ENCODE measurements at regions not wholly inside any gene's neighbourhood (a gene's known extent, or its start where the extent isn't known, plus 50 kb on each side); places are given as distances from the start of the nearest gene placed in this dataset.
"Not testable (repeated sequence)": the region's sequence is repeated elsewhere in the genome, so short reads cannot be mapped to it uniquely, and the experiment has no call there.

GRCh38 chr5:112472614-112473013 lies 53.5 kb upstream of the EPB41L4A start:
- intact Hi-C loops (cut with micrococcal nuclease): no loop called here

GRCh38 chr5:112473989-112474388 lies 54.9 kb upstream of the EPB41L4A start:
- intact Hi-C loops (cut with micrococcal nuclease): no loop called here

GRCh38 chr5:112475747-112476365 lies 56.8 kb upstream of the EPB41L4A start:
- intact Hi-C loops (cut with micrococcal nuclease): no loop called here

GRCh38 chr5:112479418-112479817 lies 60.3 kb upstream of the EPB41L4A start:
- intact Hi-C loops (cut with micrococcal nuclease): no loop called here

GRCh38 chr5:112480501-112480900 lies 61.4 kb upstream of the EPB41L4A start:
- intact Hi-C loops (cut with micrococcal nuclease): no loop called here

GRCh38 chr5:112483704-112484103 lies 64.6 kb upstream of the EPB41L4A start:
- intact Hi-C loops (cut with micrococcal nuclease): no loop called here

GRCh38 chr5:112485934-112486355 lies 66.9 kb upstream of the EPB41L4A start:
- intact Hi-C loops (cut with micrococcal nuclease): no loop called here

- intact Hi-C loops (cut with micrococcal nuclease): no loop called here
Observed at GRCh38 chr5:112491257-112491656, 72.2 kb upstream of the EPB41L4A start.

DNA sequence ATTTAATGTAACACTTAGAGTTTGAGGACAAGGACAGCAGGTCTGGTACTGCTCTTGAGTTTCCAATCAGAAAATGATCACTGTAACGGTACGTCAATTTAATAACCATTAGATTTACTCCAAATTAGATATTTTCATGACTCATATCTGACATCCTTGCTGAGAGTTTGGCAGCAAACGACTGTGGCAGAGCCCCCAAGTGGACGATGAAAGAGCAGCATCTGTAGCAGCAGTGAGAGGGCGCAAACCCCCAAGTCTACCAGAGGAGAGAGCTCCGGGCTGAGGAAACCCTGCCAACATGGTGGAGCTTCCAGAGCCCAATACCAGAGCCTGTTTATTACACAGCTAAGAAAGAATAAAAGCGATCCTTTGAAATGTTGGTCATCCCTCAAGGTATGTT lies 73.2 kb upstream of the EPB41L4A start:
- intact Hi-C loops (cut with micrococcal nuclease): loop anchor here (1.0 kb wide), 1 partner anchor 317 kb away; no protein-coding TSS in a partner anchor

GRCh38 chr5:112503749-112504501 lies 84.8 kb upstream of the EPB41L4A start:
- intact Hi-C loops (cut with micrococcal nuclease): not testable (repeated sequence)

- intact Hi-C loops (cut with micrococcal nuclease): not testable (repeated sequence)
Observed at GRCh38 chr5:112509097-112509496, 90.0 kb upstream of the EPB41L4A start.

- intact Hi-C loops (cut with micrococcal nuclease): no loop called here
Observed at GRCh38 chr5:112511920-112512319, 92.8 kb upstream of the EPB41L4A start.

DNA sequence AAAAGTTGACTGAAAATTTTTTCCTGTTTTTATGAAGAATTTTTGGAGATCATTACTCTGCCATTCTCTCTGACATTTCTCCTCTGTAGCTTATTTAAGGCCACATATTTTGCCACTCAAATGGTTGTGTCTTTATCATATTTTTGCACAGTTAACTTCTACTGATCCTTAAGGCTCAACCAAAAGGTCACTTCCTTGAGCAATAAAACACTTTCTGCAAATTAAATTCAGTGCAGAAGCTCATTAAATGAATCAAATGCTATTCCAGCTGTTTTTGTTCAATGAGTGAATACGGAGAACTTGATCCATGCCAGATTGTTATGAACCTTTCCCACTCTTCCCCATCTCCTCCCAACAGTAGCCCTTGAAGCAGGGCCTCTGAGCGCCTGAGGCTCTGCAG lies 93.8 kb upstream of the EPB41L4A start:
- intact Hi-C loops (cut with micrococcal nuclease): no loop called here

DNA sequence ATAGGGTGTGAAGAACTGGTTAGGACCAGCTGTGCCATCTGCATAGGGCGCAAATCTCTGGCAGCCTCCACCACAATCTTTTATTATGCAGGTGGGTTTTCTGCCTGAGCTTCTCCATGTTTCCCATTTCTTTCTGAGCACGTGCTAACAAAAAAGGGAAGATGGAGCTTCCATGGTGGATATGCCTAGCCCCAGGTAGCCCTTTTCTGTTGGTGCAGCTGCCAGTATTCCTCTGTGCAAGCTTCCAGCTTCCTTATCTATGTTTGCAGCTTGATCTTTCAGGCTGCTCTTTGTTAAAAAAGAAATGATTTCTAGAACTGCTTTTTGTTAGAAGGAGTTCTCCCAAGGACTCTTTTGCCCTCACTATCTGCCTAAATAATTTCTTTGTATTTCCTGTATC lies 95.0 kb upstream of the EPB41L4A start:
- intact Hi-C loops (cut with micrococcal nuclease): no loop called here

DNA sequence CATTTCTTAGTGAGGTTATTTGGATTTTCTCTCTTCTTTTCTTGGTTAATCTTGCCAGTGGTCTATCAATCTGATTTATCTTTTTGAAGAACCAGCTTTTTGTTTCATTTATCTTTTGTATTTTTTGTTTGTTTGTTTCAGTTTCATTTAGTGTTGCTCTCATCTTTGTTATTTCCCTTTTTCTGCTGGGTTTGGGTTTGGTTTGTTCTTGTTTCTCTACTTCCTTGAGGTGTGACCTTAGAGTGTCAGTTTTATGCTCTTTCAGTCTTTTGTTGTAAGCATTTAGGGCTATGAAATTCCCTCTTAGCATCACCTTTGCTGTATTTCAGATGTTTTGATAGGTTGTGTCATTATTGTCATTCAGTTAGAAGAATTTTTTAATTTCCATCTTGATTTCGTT lies 101.4 kb upstream of the EPB41L4A start:
- intact Hi-C loops (cut with micrococcal nuclease): loop anchor here (5.0 kb wide), 1 partner anchor 103 kb away; the partner anchor contains the start of gene EPB41L4A

- intact Hi-C loops (cut with micrococcal nuclease): loop anchor here (5.0 kb wide), 1 partner anchor 106 kb away; the partner anchor contains the start of gene EPB41L4A
Observed at GRCh38 chr5:112522891-112523673, 104.0 kb upstream of the EPB41L4A start.

- intact Hi-C loops (cut with micrococcal nuclease): loop anchor here (5.0 kb wide), 1 partner anchor 106 kb away; the partner anchor contains the start of gene EPB41L4A
Observed at GRCh38 chr5:112523674-112524263, 104.7 kb upstream of the EPB41L4A start.

- intact Hi-C loops (cut with micrococcal nuclease): no loop called here
Observed at GRCh38 chr5:112525217-112525616, 106.1 kb upstream of the EPB41L4A start.

- intact Hi-C loops (cut with micrococcal nuclease): loop anchor here (1.0 kb wide), 1 partner anchor 354 kb away; no protein-coding TSS in a partner anchor
Observed at GRCh38 chr5:112528928-112529327, 109.9 kb upstream of the EPB41L4A start.

DNA sequence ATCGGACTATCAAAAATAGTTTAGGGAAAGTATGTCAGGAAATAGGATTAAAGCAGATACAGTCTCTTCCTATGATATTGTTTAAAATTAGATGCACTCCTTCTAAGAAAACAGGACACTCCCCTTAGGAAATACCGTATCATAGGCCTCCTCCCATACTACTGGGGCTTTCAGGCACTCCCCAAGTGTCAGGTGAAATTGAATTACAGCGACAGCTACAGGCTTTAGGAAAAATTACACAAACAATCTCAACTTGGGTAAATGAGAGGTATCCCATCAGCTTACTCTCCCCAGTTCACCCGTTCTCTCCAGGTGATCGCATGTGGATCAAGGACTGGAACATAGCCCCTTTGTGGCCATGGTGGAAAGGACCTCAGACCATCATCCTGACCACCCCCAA lies 110.4 kb upstream of the EPB41L4A start:
- intact Hi-C loops (cut with micrococcal nuclease): loop anchor here (1.0 kb wide), 1 partner anchor 354 kb away; no protein-coding TSS in a partner anchor

DNA sequence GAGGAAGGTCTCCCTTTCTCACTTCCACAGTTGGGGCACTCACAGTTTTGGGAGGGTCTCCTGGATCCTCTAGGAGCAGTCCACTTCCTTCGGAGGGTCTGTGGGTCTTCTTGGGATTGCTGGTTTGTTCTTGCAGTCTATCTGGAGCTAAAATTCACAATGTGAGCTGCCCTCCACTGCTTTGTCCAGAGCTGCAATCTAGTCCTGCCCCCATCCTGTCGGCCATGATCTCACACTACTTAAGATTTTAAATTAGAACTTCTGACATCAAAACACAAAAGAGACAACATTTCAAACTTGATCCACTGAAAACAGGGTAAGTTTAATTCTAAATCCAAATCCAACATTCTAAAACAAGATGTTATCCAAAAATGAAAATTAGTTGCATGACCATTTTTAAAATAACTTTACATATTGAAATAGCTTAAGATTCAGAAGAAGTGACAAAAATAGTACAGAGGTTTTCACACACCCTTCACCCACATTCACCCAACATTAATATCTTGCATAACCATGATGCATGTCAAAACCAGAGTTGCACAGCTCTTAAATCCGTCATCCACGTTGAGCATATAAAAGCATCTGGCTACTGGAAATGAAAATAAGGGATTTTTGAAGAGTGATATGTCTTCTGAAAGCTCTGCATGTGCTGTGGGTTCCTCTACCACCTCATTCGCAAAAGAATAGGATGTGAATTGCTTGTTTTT lies 113.7 kb upstream of the EPB41L4A start:
- intact Hi-C loops (cut with micrococcal nuclease): no loop called here
